NCI-H146 treated with DMSO at 0.1 percent for 48 hours (cell line): ENCODE measurements at regions not wholly inside any gene's neighbourhood (a gene's known extent, or its start where the extent isn't known, plus 50 kb on each side); places are given as distances from the start of the nearest gene placed in this dataset.
"Not testable (repeated sequence)": the region's sequence is repeated elsewhere in the genome, so short reads cannot be mapped to it uniquely, and the experiment has no call there.

Experiments
- DNase-seq: peaks from one replicate; lab custom pipeline; 2025; ENCODE audit not compliant: unreplicated experiment; lab: John Stamatoyannopoulos, UW

DNA sequence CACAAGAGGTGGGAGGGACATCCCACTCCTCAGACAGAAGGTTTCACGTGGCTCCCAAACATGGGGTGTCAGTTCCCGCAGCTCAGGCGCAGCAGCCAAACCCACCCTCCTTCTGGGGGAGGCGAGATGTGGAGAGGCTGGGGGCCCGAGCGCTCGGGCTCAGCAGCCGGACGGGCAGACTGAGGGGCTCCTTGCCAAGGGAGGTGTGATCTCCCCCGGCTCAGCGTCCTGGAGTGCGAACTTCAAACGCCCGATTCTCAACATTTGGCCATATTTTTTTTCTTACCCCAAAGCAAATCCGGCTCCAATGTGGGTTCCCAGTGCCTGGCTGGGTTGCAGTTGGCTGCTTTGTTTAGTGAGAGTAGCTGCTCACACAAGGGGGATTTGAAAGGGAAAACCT, 477.9 kb downstream of the MN1 start:
- no peak for DNase-seq

DNA sequence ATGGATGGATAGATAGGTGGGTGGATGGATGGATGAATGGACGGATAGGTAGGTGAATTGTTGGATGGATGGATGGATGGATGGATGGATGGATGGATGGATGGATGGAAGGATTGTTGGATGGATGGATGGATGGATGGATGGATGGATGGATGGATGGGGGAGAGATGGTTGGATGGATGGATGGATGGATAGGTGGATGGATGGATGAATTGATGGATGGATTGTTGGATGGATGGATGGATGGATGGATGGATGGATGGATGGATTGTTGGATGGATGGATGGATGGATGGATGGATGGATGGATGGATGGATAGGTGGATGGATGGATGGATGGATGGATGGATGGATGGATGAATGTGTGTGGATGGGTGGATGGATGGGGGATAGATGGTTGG, 476.6 kb downstream of the MN1 start:
- not testable (repeated sequence) for DNase-seq

DNA sequence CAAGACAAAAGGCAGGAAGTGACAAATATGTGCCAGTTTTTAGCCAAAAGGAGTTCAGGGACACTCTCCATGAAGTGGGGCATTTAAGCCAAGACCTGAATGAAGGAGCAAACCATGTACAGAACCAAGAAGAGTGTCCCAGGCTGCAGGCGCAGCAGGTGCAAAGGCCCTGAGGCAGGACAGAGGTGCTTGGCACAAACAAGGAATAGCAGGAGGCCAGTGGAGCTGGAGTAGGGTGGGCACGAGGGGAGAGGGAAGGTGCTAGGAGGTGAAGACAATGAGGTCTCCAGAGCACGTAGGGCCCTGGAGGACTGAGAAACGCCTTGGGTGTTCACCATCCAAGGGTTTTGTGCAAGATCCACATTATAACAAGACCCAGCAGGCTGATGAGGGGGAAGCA, 474.1 kb downstream of the MN1 start:
- DNase-seq = no peak

DNA sequence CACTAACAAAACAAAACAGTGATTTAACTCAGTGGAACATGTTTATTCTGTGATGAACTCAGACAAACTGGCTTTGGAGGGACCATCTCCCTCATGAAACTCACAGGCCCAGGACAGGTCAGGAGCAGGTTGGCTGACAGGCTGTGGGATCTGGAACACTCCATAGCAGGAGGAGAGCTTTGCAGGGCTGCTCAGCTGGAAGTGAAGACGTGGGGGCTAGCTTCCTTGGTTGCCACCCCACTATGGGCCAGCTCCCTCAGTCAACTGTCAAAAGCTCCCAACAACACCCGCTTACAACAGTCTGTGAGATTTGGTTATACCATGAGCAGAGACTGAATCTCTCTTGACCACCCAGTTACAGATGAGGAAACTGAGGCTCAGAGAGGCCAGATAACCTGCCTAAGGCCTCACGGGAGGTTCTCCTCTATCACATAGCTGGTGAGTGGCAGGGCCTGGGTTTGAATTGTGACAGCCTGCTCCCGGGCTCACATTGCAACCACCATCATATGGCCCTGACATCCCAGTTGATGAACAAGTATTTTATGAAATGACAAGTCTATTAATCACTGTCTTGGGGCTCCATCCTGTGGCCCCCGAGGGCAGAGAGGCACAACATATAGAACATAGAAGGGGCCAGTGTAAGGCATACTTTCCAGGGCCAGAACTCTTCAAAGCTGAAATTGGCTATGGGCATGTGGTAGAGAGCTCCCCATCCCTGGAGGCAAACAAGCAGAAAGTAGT, 473.4 kb downstream of the MN1 start:
- DNase-seq = no peak

DNA sequence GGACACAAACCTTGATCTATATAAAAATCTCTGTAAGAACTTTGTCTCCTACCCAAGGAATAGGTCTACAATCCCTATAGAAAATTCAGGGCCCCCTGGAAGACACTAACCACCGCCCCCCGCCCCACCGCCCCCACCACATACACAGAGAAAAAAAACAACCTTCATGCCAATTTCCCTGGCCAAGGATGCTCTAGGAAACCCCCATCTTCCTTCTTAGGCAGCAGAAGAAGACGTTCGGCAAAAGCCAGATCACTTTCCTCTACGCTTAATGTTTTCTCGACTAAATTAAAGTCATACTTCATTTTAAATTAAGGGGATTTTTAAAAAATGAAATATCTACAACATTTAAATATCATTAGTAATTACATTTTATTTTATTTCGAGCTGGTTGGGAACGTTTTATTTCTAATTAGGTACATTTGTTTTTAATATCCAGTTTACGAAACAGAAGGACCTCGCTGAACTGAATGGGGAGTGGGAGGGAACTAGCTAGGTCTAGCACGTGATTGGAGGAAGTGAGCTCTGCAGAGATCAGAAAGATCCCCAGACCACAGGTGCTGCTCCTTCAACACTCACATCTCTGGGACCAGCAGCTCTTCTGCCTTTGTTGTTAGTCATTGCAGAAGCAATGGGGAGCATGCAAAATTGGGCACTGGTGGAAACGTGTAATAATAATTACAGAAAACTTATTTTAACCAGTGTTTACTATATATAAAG, 472.3 kb downstream of the MN1 start:
- no peak for DNase-seq

DNA sequence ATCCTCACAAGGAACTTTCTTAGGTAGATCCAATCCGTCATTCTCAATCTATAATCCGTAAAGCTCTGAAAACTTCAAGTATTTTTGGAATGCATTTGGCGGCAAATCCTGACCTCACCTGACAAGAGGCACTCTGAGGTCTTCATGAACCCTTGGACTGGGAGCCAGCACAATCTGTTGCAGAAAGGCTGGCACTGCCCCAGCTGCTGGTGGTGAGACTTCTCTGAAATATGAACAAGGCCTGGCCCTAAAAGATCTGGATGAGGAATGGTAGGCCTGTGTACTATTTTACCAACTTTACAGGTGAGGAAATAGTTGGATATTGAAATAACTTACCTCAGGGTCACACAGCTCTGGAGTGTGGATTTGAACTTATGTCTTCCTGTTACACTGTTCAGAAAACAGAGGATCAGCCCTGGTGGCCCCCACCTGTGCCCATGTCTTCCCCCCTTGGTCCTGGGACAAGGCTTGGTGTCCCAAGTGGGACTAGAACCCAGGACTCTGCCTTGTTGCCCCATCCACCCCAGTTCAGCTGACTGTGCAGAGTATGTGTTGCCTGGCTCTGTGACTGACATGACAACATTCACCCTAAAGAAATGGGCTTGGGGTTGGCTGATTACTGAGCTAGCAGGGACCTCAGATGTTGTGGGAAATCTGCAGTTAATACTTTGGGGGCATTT, 471.4 kb downstream of the MN1 start:
- no peak for DNase-seq

DNA sequence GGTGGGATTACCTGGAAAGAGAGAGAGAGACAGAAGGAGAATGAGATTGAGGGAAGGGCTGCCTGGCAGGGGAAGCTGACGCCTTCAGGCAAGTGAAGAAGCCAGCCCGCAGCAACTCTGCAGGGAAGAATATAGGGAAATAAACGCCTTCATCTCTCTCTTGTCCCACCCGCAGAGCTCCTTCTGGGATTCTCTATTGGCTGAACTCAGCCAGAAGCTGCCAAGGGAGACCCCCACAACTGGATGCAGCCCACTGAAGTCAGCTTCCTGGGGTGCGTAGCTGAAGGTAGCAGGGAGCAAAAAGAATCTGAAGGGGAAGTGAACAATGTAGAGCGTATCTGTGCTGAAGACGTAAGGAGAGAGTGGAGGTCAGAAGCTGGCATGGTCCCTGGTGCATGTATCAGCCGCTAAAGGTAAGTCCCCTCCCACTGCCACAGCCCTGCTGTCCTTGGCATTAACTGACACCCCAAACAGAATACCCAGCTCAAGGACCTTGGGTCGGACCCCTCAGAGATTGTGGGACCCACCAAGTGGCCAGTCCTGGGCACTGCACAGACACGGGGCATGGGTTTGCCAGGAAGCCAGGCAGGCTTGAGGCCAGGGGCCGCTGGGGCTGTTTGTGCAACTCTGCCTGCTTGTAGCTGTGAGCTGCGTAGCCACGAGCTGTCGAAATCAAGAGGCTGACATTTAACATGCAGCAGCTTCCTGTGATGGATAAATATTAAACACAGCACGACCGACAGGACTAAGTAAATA, 469.9 kb downstream of the MN1 start:
- no peak for DNase-seq

DNA sequence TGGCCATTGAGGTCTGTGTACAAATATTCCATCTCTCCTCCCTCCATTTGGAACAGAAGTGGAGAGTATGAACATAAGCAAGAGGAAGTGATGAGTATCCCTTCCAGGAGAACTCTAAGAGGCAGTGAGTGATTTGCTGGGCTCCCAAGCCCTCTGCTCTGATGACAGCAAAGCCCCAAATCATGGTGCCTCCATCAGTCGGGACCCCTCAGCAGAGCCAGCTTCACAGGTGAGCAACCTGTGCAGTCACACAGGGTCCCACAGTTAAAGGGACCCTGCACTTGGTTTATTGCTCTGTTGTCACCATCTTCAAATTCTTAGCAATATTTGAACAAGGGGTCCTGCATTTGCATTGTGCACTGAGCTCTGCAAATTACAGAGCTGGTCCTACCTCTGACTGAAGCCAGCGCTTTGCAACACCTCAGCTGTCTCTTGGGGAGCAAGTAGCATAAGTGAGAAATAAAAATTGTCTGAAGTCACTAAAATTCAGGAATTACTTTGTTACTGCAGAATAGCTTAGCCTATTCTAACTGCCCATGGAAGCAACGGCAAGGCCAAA, 466.4 kb downstream of the MN1 start:
- no peak for DNase-seq

DNA sequence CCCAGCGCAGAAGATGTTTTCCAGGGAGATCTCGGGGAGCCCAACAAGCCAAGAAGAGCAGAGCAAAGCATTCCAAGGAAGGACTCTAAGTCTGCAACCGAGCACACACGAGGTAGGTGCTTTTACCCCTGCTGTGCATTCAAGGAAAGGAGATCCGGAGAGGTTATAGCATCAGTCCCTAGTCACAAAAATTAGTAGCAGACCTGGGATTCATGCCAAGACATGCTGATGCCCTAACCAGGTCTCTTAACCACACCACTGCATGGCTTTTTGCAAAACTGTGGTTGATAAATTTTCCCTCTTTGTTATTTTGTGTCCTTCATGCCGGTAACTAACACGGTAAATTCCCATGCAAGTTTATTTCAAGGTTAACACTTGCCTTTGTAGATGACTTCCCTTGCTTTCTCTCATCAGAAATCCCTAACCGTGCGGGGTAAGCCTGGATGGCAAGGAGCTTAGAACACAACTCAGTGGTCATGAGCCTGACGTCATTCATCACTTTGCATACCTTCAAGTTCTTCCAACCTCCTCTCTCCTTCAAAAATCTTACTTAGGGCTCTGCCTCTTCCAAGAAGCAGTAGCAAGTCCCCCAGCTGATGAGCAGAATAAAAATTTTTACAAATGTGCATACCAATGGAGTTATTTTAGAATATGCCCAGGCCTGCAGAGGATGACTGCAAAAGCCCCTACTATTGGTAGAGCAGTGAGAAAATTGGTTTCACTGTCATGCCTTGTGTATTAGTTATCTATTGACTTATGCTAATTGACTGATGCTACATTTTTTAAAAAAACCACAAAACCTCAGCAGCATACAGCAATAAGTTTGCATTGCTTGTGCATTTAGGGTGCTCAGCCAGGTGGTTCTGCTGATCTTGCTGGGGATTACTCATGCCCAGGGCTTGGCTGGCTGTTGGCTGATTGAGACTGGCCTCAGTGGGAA, 465.1 kb downstream of the MN1 start:
- DNase-seq = no peak

DNA sequence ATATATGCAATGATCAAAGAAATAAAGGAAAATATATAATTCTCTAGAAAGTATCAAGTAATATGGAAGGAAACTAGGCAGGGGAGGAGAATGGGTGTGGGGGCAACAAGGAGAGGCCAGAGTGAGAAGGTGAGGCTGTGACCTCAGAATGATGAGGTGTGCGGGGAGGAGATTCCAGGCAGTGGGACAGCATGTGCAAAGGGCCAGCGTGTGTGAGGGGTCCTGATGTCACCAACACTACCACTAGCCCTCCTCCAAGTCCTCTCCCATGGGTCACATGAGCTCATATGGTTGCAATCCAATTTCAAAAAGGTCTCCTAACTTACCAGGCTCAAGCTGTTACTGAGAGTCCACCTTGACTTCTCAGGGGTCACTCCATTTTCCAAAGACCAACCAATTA, 463.9 kb downstream of the MN1 start:
- no peak for DNase-seq

DNA sequence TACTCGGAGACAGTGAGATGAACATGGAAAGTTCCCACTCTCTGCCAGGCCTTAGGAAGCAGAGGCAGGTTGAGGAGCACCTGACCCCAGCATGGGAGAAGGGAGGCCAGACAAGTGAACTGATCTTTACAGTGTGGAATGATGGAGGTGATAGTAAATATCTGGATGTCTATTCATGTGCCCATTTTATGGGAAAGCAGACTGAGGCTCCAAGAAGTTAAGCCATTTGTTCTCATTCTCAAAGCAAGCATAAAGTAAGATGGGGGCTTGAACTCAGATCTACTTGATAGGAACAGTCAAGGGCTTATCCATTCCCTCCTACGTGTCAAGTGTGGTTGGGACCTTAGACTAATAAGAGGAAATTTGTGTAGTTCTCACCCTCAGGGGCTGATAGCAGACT, 461.5 kb downstream of the MN1 start:
- no peak for DNase-seq

DNA sequence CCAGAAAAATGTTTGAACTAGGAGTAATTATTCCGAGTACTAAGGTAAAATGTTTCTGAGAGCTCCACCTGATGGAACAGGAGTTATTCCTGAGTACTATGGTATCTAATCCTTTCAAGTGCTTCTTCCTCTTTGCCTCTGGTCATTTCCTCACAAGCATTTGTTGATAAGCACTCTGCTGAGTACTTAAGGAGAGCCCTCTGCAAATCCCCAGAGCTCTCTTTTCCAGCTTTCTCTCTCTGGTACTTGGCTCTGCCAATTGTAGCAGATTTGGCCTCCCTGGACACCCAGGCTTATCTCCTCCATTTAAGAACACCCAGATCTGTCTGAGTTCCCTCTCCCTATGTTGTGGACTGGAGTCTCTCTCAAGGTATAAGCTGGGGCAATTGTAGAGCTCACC, 457.0 kb downstream of the MN1 start:
- no peak for DNase-seq

DNA sequence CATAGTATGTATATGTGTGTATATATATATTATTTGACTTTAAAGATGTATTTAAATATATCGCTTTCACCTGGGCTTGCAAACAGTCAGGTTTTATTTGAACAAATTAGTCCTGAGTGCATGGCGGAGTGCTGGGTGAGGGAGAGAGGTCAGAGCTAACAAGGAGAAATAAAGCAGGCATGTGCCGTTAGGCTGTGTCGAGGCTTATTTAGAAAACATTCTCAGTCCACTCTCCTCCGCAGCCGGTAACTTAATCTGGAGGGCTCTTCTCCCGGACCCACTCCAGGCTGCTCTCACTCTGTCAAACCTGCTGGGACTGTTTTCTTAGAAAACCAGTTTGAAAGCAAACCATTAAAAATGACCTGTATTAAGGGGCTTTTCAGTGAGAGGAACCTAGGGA, 455.9 kb downstream of the MN1 start:
- no peak for DNase-seq

DNA sequence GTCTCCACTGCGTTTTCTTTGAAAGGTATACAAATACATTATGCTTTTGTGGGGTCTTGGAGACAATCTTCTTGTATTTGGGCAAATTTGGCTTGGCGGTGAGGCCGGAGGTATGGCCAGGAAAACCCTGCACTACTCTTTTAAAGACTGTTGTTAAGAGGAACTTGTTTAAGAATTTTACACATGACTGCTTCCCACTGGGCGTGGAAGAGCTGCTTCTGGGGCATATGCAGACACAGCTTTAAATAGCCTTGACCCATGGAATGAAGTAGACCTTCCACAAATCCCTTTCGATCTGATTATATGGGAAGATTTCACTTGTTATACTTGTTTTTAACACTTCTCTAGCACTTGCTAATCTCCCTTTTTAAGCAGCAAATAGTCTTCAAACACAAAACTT, 453.6 kb downstream of the MN1 start:
- DNase-seq = no peak

DNA sequence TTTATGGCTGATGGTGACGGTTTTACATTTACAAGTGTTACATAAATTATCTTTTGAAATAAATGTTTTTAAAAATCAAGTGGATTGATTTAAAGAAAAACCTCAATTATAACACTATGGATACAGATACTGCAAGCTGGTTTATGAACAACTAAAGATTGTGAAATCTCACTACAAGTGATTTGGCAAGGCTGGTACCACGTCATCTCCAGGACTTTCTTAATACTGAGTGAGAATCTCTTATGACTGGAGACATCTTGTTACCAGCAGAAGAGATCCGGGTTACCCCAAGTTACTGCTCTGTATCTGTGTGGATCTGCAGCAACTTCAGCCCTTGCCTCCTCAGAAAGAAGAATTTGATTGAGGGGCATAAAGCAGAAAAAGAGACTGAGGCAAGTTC, 452.9 kb downstream of the MN1 start:
- DNase-seq = no peak

DNA sequence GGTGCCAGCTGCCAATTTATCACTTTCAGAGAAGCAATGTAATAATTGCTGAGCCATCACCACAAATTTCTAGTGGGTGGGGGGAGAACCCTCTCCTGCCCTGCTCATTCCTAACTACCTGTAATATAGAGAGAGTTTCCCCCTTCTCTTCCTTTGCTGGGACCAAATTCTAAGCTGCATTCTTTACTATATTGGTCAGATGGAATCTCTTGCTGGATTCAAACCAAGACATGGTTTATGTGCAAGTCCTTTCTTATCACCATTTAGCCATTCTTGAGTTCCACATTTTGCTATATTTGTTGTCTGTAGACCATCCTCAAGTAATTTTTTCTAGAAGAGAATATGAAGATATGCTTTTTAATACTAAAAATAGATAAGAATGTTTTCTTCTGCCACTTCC, 452.1 kb downstream of the MN1 start:
- DNase-seq = no peak

DNA sequence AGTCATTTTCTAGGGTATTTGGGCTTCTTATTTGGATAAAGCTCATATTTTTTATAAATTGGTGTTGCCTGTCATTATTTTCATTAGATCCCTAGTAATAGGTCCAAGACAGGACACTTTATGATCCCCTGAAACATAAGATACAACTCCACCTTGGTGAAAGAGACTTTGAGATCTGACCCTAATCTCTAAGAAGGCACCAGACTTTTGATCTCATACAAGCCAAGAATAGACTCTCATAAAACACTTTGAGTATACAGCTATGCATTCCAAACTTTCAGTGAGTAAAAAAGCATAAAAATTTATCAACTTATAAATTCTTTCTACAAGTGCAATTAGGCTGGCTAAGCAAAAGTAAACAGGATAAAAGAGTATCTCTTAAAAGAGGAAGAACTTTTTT, 451.2 kb downstream of the MN1 start:
- no peak for DNase-seq

DNA sequence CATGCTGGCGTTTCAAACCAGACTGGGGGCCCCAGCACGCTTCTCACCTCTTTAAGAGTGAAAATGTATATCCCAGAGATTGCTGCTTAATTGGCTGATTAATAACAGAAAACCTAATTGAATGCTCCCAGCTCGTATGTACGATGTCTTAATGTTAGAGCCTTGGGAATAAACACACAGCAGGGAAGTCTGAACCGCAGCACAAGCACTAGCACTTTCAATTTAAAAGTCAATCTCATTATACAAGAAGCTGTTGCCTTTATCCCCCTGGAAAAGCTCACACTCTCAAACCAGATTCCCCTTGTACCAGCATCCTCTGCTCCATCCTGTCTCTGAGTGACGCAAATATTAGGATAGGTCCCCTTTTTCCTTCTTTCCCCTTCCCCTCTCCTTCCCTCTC, 449.1 kb downstream of the MN1 start:
- DNase-seq = no peak

DNA sequence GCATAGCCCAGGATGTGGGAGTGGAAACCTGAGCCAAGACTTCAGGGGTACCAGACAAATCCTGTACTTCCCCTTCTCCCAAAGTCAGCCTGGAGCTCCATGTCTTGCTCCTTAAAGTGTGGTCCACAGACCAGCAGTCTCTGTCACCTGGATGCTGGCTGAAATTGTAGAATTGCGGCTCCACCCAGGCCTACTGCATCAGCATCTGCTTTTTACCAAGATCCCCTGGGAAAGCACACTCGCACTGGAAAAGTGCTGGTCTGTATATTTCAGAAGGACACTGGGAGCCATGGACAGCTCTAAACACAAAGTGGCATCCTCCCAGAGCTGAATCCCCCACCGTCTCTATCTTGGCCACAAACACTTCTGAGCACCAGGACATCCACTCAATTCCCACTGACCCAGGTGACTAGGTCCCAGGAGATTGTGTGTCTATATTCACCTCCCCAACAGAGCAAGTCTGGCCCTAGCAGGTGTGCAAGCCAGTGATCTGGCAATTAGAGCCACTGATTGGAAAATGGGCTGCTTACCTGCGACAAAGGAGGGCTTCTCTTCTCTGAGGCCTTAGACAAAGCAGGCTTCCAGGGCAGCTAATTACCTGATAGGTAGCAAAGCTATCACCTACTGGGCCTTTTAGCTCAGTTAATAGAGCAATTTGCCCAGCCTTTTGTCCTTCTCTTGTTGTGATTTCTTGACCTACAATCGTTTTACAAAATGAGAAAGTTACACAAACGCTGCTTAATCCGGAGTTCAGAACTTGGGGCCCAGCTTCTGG, 443.3 kb downstream of the MN1 start:
- DNase-seq = peak; percentile 81
